Bronchial epithelial cell (primary cell): ENCODE measurements at regions not wholly inside any gene's neighbourhood (a gene's known extent, or its start where the extent isn't known, plus 50 kb on each side); places are given as distances from the start of the nearest gene placed in this dataset.

Experiments
- DNase-seq: peaks from one replicate; pipeline ENCODE4 v3.0.0-alpha.2; 2010; ENCODE audit warnings: low read depth
- FAIRE-seq: peaks from 2 replicates; lab custom pipeline; 2011; peaks lifted over from hg19 to GRCh38; lab: Jason Lieb, UNC
- H3K27me3 ChIP-seq: 2 replicates; pipeline ENCODE4 v1.5.1; 2011; ENCODE audit warnings: low read length; ENCODE audit not compliant: control insufficient read depth, insufficient read depth
- H3K36me3 ChIP-seq: 2 replicates; pipeline ENCODE4 v1.5.1; 2011; ENCODE audit warnings: low read length; ENCODE audit not compliant: control insufficient read depth, insufficient read depth
- H3K4me3 ChIP-seq: 2 replicates; pipeline ENCODE4 v1.5.1; 2011; ENCODE audit warnings: mild to moderate bottlenecking, low read depth, low read length, control low read depth
- CTCF ChIP-seq: IDR thresholded peaks from 2 replicates; pipeline ENCODE4 v1.5.1; 2011; ENCODE audit warnings: mild to moderate bottlenecking, moderate library complexity, low read length, control low read depth, inconsistent platforms; ENCODE audit not compliant: insufficient read depth, severe bottlenecking

DNA sequence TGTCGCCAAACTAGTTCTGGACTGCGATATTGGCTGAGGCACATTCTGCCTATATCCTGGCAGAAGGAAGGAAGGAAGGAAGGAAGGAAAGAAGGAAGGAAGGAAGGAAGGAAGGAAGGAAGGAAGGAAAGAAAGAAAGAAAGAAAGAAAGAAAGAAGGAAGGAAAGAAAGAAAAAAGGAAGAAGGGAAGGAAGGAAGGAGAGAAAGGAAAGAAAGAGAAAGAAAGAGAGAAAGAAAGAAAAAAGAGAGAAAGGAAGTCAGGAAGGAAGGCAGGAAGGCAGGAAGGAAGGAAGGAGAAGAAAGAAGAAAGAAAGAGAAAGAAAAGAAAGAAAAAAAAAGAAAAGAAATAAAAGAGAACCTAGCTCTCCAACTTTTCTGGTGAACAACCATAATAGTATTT lies 587.1 kb downstream of the RBFOX1 start:
- no peak for FAIRE-seq
- no peak for DNase-seq

GRCh38 chr16:7914748-7915147 lies 582.1 kb downstream of the RBFOX1 start:
- no peaks in the 10 kb centered on the region for H3K27me3 ChIP-seq
- FAIRE-seq, result no peak
- no peak for DNase-seq
- no peak for TF ChIP-seq CTCF
- H3K36me3 ChIP-seq, result no peaks in the 10 kb centered on the region
- H3K4me3 ChIP-seq, result no peak overlapping the region

More for the DNA sequence above, 587.1 kb downstream of the RBFOX1 start:
- no peaks in the 10 kb centered on the region for H3K36me3 ChIP-seq
- H3K27me3 ChIP-seq, result no peaks in the 10 kb centered on the region
- no peak for TF ChIP-seq CTCF
- H3K4me3 ChIP-seq, result no peak overlapping the region

DNA sequence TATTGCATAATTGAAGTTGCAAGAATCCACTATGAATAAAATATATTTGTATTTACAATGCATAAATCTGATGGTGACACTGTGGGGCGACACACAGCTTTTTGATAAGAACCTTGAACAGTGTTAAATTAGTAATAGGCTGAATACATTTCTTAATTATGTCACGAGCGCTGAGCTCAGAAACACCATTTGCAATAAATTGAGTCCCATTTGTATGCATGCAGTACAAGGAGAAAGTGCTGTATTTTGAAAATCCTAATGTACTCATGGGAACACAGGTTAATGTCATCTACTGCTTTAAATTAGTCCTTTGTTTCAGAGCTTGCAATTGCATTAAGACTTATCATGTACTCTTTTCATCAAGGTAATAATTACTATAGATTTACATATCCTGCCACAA lies 579.5 kb downstream of the RBFOX1 start:
- Histone ChIP-seq H3K27me3 (no peaks in the 10 kb centered on the region), H3K4me3 (no peak overlapping the region), H3K36me3 (no peaks in the 10 kb centered on the region)
- TF ChIP-seq CTCF, result no peak
- FAIRE-seq, result no peak
- no peak for DNase-seq

GRCh38 chr16:7910116-7910515 lies 577.5 kb downstream of the RBFOX1 start:
- Histone ChIP-seq H3K36me3 (no peaks in the 10 kb centered on the region), H3K27me3 (no peaks in the 10 kb centered on the region), H3K4me3 (no peak overlapping the region)
- DNase-seq, result no peak
- no peak for FAIRE-seq
- TF ChIP-seq CTCF, result no peak

- H3K36me3 ChIP-seq, result no peaks in the 10 kb centered on the region
- no peak for TF ChIP-seq CTCF
- no peaks in the 10 kb centered on the region for H3K27me3 ChIP-seq
- H3K4me3 ChIP-seq, result no peak overlapping the region
- DNase-seq (no peak), FAIRE-seq (no peak)
These were observed 555.8 kb downstream of the RBFOX1 start for GRCh38 chr16:7888411-7888810.

- TF ChIP-seq CTCF, result no peak
- Histone ChIP-seq H3K27me3 (no peaks in the 10 kb centered on the region), H3K36me3 (no peaks in the 10 kb centered on the region), H3K4me3 (no peak overlapping the region)
- FAIRE-seq (no peak), DNase-seq (no peak)
These were observed 554.7 kb downstream of the RBFOX1 start for GRCh38 chr16:7887316-7887715.
